ENCODE measurements at regions not wholly inside any gene's neighbourhood (a gene's known extent, or its start where the extent isn't known, plus 50 kb on each side); places are given as distances from the start of the nearest gene placed in this dataset.

- TF ChIP-seq POLR2A (IDR thresholded peaks at IDR 0.05; ENCODE audit: low read length) (no peak), GATA1 (IDR thresholded peaks at IDR 0.05; ENCODE audit: low read depth, low read length) (no peak)
Observed at GRCh38 chr9:107127608-107128007, 155.5 kb upstream of the RAD23B start.
